GM12878 (cell line): ENCODE measurements at regions not wholly inside any gene's neighbourhood (a gene's known extent, or its start where the extent isn't known, plus 50 kb on each side); places are given as distances from the start of the nearest gene placed in this dataset.

Experiments
- ATAC-seq: fragments of 200-7000 bp; cut with Tn5 transposase; 3 replicates; pipeline ENCODE4 v1.9.1; 2020; ENCODE audit warnings: mild to moderate bottlenecking, moderate library complexity
- BruUV-seq: library from RNA; stranded (reverse); fragments of 400-500 nt; replicated peaks from 2 replicates; lab custom pipeline; 2021; lab: Mats Ljungman, UMichigan
- CTCF ChIA-PET: fragments of 300-600 bp; sonication (Branson Sonifier 250); formaldehyde crosslinking; extraction: SDS; loops from one replicate; lab custom pipeline; 2021; ENCODE audit warnings: inconsistent platforms; lab: Yijun Ruan, JAX
- POLR2A ChIA-PET: fragments of 350-600 bp; formaldehyde crosslinking; extraction: SDS; loops from one replicate; lab custom pipeline; 2021; ENCODE audit warnings: inconsistent platforms; lab: Charles Lee
- RAD21 ChIA-PET: fragments of 300-600 bp; sonication (Branson Sonifier 250); formaldehyde crosslinking; loops from one replicate; lab custom pipeline; 2023; ENCODE audit warnings: antibody characterized with exemption; ENCODE audit not compliant: unreplicated experiment; lab: Charles Lee
- SMC1A ChIA-PET: fragments of 300-600 bp; sonication (Branson Sonifier 250); formaldehyde crosslinking; loops from one replicate; lab custom pipeline; 2023; ENCODE audit not compliant: unreplicated experiment, uncharacterized antibody; lab: Charles Lee
- DNase-seq: peaks from one replicate; pipeline ENCODE4 v3.0.0-alpha.2; 2011; ENCODE audit warnings: low read depth, low spot score
- FAIRE-seq: peaks from 3 replicates; lab custom pipeline; 2011; peaks lifted over from hg19 to GRCh38; lab: Jason Lieb, UNC
- H2AFZ ChIP-seq: 2 replicates; pipeline ENCODE4 v1.6.0; 2011; ENCODE audit warnings: low read depth, low read length, control low read depth; ENCODE audit not compliant: control insufficient read depth
- H3K27ac ChIP-seq: 2 replicates; pipeline ENCODE4 v1.5.1; 2011; ENCODE audit warnings: control low read depth; ENCODE audit not compliant: control insufficient read depth, insufficient read depth
- H3K27me3 ChIP-seq, 2 experiments: replicated peaks in 1 of 2; 2 replicates each; pipeline versions ENCODE4 v1.6.0 to v1.6.1; 2011; ENCODE audit warnings: low read length in 1 of 2; ENCODE audit not compliant: control insufficient read depth in 2 of 2, insufficient read depth in 2 of 2
- H3K36me3 ChIP-seq, 2 experiments: 2 replicates each; pipeline ENCODE4 v1.5.1; 2011; ENCODE audit warnings: low read length in 1 of 2; ENCODE audit not compliant: control insufficient read depth in 2 of 2, insufficient read depth in 2 of 2
- H3K4me1 ChIP-seq: 2 replicates; pipeline ENCODE4 v1.6.1; 2011; ENCODE audit warnings: mild to moderate bottlenecking, low read length, moderate library complexity, mixed read lengths; ENCODE audit not compliant: control insufficient read depth, insufficient read depth
- H3K4me2 ChIP-seq: 2 replicates; pipeline ENCODE4 v1.6.0; 2011; ENCODE audit warnings: control low read depth; ENCODE audit not compliant: control insufficient read depth, insufficient read depth
- H3K4me3 ChIP-seq: fragments of 200-600 bp; sonication (generic); 2 replicates; pipeline ENCODE4 v1.5.1; 2016
- H3K79me2 ChIP-seq: 2 replicates; pipeline ENCODE4 v1.6.0; 2011; ENCODE audit warnings: low read length; ENCODE audit not compliant: control insufficient read depth, insufficient read depth
- H3K9ac ChIP-seq: 2 replicates; pipeline ENCODE4 v1.8.0; 2011; ENCODE audit warnings: low read length, control low read depth, mixed read lengths; ENCODE audit not compliant: control insufficient read depth, insufficient read depth
- H3K9me3 ChIP-seq: replicated peaks from 3 replicates; pipeline ENCODE4 v1.5.1; 2011; ENCODE audit warnings: mild to moderate bottlenecking, low read length; ENCODE audit not compliant: control insufficient read depth, insufficient read depth
- H4K20me1 ChIP-seq: 2 replicates; pipeline ENCODE4 v1.6.0; 2011; ENCODE audit not compliant: control insufficient read depth, insufficient read depth
- JUNB ChIP-seq: IDR thresholded peaks from 2 replicates; pipeline ENCODE4 v1.6.1; 2016; ENCODE audit warnings: antibody characterized with exemption, mild to moderate bottlenecking
- MEF2B ChIP-seq: fragments of 450-650 bp; IDR thresholded peaks from 2 replicates; pipeline ENCODE4 v1.6.1; 2018; ENCODE audit warnings: mild to moderate bottlenecking, moderate library complexity; ENCODE audit not compliant: partially characterized antibody, poor library complexity, severe bottlenecking
- MYB ChIP-seq: fragments of 150-350 bp; IDR thresholded peaks from 2 replicates; pipeline ENCODE4 v1.6.1; 2014; ENCODE audit warnings: mild to moderate bottlenecking, low read depth, low read length, borderline replicate concordance
- NR2C2 ChIP-seq: IDR thresholded peaks from 2 replicates; pipeline ENCODE4 v1.6.1; 2011; ENCODE audit warnings: borderline replicate concordance, low read depth; ENCODE audit not compliant: control insufficient read depth, insufficient read length
- TAF1 ChIP-seq: IDR thresholded peaks from 2 replicates; pipeline ENCODE4 v1.6.1; 2011; ENCODE audit warnings: mild to moderate bottlenecking, low read depth, low read length, borderline replicate concordance
- TCF12 ChIP-seq: IDR thresholded peaks from 2 replicates; pipeline ENCODE4 v1.6.1; 2011; ENCODE audit warnings: low read depth, mild to moderate bottlenecking, low read length
- TCF7 ChIP-seq: IDR thresholded peaks from 2 replicates; pipeline ENCODE4 v1.6.1; 2014; ENCODE audit warnings: antibody characterized with exemption, borderline replicate concordance
- ZBED1 ChIP-seq: IDR thresholded peaks from 2 replicates; pipeline ENCODE4 v1.6.1; 2016; ENCODE audit warnings: borderline replicate concordance
- ZNF217 ChIP-seq: fragments of 450-650 bp; IDR thresholded peaks from 2 replicates; pipeline ENCODE4 v1.6.1; 2017; ENCODE audit warnings: antibody characterized with exemption, mild to moderate bottlenecking
- WGBS: methylation state at CpG from one replicate; pipeline ENCODE4 v1.1.6; 2016; ENCODE audit warnings: low lambda C conversion rate; ENCODE audit not compliant: insufficient replicate concordance, insufficient coverage; ENCODE audit errors: missing lambda C conversion rate; 5-methylcytosine and 5-hydroxymethylcytosine counted together
- in situ Hi-C: fragments of 300-500 bp; cut with MboI; formaldehyde crosslinking; loops from 9 replicates; pipeline ENCODE4 v1.14.3; 2018; ENCODE audit warnings: mixed read lengths
- intact Hi-C: fragments of 100-400 bp; cut with micrococcal nuclease; formaldehyde crosslinking; loops from one replicate; pipeline ENCODE4 v1.14.2; 2022; ENCODE audit not compliant: unreplicated experiment
- TF ChIP-seq, protein P1 (sequence below): fragments of 450-650 bp; IDR thresholded peaks from 2 replicates; pipeline ENCODE4 v1.6.1; 2017; ENCODE audit warnings: antibody characterized with exemption, mild to moderate bottlenecking, moderate library complexity
- TF ChIP-seq, protein P2 (sequence below): fragments of 450-650 bp; IDR thresholded peaks from 2 replicates; pipeline ENCODE4 v1.6.1; 2017; ENCODE audit warnings: mild to moderate bottlenecking, low read depth, inconsistent platforms; ENCODE audit not compliant: poor library complexity, severe bottlenecking
- TF ChIP-seq, protein P3 (sequence below): fragments of 450-650 bp; IDR thresholded peaks from 2 replicates; pipeline ENCODE4 v1.6.1; 2017; ENCODE audit warnings: borderline replicate concordance
- TF ChIP-seq, protein P4 (sequence below): fragments of 450-650 bp; IDR thresholded peaks from 2 replicates; pipeline ENCODE4 v1.6.1; 2016; ENCODE audit warnings: mild to moderate bottlenecking, moderate library complexity, borderline replicate concordance

DNA sequence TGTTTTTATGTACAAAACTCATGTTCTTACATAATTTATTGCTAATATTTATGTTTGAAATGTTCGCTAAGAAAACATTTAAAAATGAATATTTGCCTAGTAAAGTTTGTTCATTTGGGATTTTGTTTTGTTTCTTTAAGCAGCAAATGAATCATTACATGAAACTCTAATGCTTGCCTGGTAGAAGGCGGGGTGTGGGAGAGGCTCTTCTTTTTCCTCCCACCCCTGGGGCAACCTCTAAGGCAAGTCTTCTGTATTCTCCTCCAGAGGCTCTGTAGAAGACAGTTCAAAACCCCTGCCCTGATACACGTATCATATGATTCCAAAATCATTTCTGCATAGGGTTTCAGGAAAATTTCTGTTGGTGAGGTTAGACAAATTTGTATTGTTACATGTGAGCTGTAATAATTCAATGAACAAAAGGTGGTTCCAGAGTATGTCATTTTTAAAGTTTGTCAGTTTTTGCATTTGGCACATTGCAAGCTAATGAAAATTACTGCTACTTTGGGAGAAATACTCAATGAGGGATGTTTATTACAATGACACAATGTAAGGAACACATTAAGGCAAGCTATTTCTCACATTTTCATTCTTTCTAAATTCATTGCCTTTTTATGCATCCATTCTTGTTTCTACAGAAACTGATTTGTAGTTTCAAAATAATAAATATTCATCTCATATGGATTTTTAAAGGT, 302.3 kb upstream of the UBE2E3 start:
- Histone ChIP-seq H3K9me3 (no peaks in the 10 kb centered on the region), H4K20me1 (no peaks in the 10 kb centered on the region; the same call in 1 of the 2 replicates), H3K9ac (no peak overlapping the region), H3K4me3 (no peak overlapping the region), H3K27me3 (no peaks in the 10 kb centered on the region), H2AFZ (no peak overlapping the region), H3K4me1 (no peaks in the 10 kb centered on the region), H3K36me3 (no peaks in the 10 kb centered on the region), H3K27ac (no peak overlapping the region), H3K4me2 (no peak overlapping the region), H3K79me2 (no peaks in the 10 kb centered on the region)
- ChIA-PET CTCF (interaction anchor here (1.2 kb wide), 1 partner anchor 8 kb away, joined by 3 read pairs; no protein-coding TSS in a partner anchor), SMC1A (no interaction called here), RAD21 (no interaction called here), POLR2A (no interaction called here)
- TF ChIP-seq MYB: no peak
- TF ChIP-seq, protein P1, sequence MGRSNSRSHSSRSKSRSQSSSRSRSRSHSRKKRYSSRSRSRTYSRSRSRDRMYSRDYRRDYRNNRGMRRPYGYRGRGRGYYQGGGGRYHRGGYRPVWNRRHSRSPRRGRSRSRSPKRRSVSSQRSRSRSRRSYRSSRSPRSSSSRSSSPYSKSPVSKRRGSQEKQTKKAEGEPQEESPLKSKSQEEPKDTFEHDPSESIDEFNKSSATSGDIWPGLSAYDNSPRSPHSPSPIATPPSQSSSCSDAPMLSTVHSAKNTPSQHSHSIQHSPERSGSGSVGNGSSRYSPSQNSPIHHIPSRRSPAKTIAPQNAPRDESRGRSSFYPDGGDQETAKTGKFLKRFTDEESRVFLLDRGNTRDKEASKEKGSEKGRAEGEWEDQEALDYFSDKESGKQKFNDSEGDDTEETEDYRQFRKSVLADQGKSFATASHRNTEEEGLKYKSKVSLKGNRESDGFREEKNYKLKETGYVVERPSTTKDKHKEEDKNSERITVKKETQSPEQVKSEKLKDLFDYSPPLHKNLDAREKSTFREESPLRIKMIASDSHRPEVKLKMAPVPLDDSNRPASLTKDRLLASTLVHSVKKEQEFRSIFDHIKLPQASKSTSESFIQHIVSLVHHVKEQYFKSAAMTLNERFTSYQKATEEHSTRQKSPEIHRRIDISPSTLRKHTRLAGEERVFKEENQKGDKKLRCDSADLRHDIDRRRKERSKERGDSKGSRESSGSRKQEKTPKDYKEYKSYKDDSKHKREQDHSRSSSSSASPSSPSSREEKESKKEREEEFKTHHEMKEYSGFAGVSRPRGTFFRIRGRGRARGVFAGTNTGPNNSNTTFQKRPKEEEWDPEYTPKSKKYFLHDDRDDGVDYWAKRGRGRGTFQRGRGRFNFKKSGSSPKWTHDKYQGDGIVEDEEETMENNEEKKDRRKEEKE: no peak
- TF ChIP-seq ZBED1: no peak
- no peak for TF ChIP-seq MEF2B
- no peak for TF ChIP-seq JUNB
- no peak for TF ChIP-seq TCF12
- TF ChIP-seq, protein P2, sequence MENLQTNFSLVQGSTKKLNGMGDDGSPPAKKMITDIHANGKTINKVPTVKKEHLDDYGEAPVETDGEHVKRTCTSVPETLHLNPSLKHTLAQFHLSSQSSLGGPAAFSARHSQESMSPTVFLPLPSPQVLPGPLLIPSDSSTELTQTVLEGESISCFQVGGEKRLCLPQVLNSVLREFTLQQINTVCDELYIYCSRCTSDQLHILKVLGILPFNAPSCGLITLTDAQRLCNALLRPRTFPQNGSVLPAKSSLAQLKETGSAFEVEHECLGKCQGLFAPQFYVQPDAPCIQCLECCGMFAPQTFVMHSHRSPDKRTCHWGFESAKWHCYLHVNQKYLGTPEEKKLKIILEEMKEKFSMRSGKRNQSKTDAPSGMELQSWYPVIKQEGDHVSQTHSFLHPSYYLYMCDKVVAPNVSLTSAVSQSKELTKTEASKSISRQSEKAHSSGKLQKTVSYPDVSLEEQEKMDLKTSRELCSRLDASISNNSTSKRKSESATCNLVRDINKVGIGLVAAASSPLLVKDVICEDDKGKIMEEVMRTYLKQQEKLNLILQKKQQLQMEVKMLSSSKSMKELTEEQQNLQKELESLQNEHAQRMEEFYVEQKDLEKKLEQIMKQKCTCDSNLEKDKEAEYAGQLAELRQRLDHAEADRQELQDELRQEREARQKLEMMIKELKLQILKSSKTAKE: no peak
- no peak for TF ChIP-seq ZNF217
- TF ChIP-seq, protein P3, sequence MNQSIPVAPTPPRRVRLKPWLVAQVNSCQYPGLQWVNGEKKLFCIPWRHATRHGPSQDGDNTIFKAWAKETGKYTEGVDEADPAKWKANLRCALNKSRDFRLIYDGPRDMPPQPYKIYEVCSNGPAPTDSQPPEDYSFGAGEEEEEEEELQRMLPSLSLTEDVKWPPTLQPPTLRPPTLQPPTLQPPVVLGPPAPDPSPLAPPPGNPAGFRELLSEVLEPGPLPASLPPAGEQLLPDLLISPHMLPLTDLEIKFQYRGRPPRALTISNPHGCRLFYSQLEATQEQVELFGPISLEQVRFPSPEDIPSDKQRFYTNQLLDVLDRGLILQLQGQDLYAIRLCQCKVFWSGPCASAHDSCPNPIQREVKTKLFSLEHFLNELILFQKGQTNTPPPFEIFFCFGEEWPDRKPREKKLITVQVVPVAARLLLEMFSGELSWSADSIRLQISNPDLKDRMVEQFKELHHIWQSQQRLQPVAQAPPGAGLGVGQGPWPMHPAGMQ: no peak
- no peak for TF ChIP-seq NR2C2
- TF ChIP-seq, protein P4, sequence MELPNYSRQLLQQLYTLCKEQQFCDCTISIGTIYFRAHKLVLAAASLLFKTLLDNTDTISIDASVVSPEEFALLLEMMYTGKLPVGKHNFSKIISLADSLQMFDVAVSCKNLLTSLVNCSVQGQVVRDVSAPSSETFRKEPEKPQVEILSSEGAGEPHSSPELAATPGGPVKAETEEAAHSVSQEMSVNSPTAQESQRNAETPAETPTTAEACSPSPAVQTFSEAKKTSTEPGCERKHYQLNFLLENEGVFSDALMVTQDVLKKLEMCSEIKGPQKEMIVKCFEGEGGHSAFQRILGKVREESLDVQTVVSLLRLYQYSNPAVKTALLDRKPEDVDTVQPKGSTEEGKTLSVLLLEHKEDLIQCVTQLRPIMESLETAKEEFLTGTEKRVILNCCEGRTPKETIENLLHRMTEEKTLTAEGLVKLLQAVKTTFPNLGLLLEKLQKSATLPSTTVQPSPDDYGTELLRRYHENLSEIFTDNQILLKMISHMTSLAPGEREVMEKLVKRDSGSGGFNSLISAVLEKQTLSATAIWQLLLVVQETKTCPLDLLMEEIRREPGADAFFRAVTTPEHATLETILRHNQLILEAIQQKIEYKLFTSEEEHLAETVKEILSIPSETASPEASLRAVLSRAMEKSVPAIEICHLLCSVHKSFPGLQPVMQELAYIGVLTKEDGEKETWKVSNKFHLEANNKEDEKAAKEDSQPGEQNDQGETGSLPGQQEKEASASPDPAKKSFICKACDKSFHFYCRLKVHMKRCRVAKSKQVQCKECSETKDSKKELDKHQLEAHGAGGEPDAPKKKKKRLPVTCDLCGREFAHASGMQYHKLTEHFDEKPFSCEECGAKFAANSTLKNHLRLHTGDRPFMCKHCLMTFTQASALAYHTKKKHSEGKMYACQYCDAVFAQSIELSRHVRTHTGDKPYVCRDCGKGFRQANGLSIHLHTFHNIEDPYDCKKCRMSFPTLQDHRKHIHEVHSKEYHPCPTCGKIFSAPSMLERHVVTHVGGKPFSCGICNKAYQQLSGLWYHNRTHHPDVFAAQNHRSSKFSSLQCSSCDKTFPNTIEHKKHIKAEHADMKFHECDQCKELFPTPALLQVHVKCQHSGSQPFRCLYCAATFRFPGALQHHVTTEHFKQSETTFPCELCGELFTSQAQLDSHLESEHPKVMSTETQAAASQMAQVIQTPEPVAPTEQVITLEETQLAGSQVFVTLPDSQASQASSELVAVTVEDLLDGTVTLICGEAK: no peak
- no peak for TF ChIP-seq TAF1
- no peak for TF ChIP-seq TCF7
- no peak for DNase-seq
- no TSS peak for BruUV-seq
- intact Hi-C loops: no loop called here
- no peak for FAIRE-seq
- no peak for ATAC-seq
- WGBS: 28% methylated on average over 3 of the region's 3 CpGs
- in situ Hi-C loops: no loop called here
